ENCODE measurements at regions not wholly inside any gene's neighbourhood (a gene's known extent, or its start where the extent isn't known, plus 50 kb on each side); places are given as distances from the start of the nearest gene placed in this dataset.

GRCh38 chr15:96756656-96757055 is 426.2 kb downstream of the NR2F2 start:
- no peak for TF ChIP-seq ZNF121 (tag by site-specific recombination; IDR thresholded peaks at IDR 0.05)
- TF ChIP-seq, protein P1, sequence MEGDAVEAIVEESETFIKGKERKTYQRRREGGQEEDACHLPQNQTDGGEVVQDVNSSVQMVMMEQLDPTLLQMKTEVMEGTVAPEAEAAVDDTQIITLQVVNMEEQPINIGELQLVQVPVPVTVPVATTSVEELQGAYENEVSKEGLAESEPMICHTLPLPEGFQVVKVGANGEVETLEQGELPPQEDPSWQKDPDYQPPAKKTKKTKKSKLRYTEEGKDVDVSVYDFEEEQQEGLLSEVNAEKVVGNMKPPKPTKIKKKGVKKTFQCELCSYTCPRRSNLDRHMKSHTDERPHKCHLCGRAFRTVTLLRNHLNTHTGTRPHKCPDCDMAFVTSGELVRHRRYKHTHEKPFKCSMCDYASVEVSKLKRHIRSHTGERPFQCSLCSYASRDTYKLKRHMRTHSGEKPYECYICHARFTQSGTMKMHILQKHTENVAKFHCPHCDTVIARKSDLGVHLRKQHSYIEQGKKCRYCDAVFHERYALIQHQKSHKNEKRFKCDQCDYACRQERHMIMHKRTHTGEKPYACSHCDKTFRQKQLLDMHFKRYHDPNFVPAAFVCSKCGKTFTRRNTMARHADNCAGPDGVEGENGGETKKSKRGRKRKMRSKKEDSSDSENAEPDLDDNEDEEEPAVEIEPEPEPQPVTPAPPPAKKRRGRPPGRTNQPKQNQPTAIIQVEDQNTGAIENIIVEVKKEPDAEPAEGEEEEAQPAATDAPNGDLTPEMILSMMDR (tag by site-specific recombination; IDR thresholded peaks at IDR 0.05): no peak
- TF ChIP-seq, protein P2, sequence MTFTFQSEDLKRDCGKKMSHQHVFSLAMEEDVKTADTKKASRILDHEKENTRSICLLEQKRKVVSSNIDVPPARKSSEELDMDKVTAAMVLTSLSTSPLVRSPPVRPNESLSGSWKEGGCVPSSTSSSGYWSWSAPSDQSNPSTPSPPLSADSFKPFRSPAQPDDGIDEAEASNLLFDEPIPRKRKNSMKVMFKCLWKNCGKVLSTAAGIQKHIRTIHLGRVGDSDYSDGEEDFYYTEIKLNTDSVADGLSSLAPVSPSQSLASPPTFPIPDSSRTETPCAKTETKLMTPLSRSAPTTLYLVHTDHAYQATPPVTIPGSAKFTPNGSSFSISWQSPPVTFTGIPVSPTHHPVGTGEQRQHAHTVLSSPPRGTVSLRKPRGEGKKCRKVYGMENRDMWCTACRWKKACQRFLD (tag by site-specific recombination; IDR thresholded peaks at IDR 0.05): no peak
- no peak for TF ChIP-seq ZNF501 (tag by site-specific recombination; IDR thresholded peaks at IDR 0.05)
- no peak for TF ChIP-seq YY1 (tag by site-specific recombination; IDR thresholded peaks at IDR 0.05)
- TF ChIP-seq REPIN1 (tag by site-specific recombination; IDR thresholded peaks at IDR 0.05; ENCODE audit: low read depth): no peak
- no peak for TF ChIP-seq ZNF76 (tag by site-specific recombination; IDR thresholded peaks at IDR 0.05; ENCODE audit: borderline replicate concordance, low read depth)
- TF ChIP-seq ZNF274 (IDR thresholded peaks at IDR 0.05; ENCODE audit: low read length): no peak
- no peak for TF ChIP-seq ZNF274 (tag by site-specific recombination; IDR thresholded peaks at IDR 0.05; ENCODE audit: borderline replicate concordance)
- no peak for TF ChIP-seq SETDB1 (IDR thresholded peaks at IDR 0.05; ENCODE audit: insufficient read length, low read length)
- TF ChIP-seq GLI4 (tag by site-specific recombination; IDR thresholded peaks at IDR 0.05): no peak
- no peak for TF ChIP-seq ZBTB48 (tag by site-specific recombination; IDR thresholded peaks at IDR 0.05)
- no peak for TF ChIP-seq ZNF24 (tag by site-specific recombination; IDR thresholded peaks at IDR 0.05)
- TF ChIP-seq ZNF529 (tag by site-specific recombination; IDR thresholded peaks at IDR 0.05; ENCODE audit: insufficient replicate concordance): no peak
- TF ChIP-seq ZNF132 (tag by site-specific recombination; IDR thresholded peaks at IDR 0.05; ENCODE audit: borderline replicate concordance): no peak

All from HEK293 (cell line).